Parathyroid adenoma (tissue), 2 donors: ENCODE measurements at regions not wholly inside any gene's neighbourhood (a gene's known extent, or its start where the extent isn't known, plus 50 kb on each side); places are given as distances from the start of the nearest gene placed in this dataset.

Experiments
- H2AFZ ChIP-seq: fragments of 300-600 bp; sonication (generic); one replicate; pipeline ENCODE4 v1.7.0; 2017; ENCODE audit warnings: antibody characterized with exemption, mild to moderate bottlenecking
- H3K27ac ChIP-seq: fragments of 300-600 bp; sonication (generic); one replicate; pipeline ENCODE4 v1.7.0; 2017
- H3K27me3 ChIP-seq: fragments of 300-600 bp; sonication (generic); one replicate; pipeline ENCODE4 v1.7.0; 2017; ENCODE audit warnings: low read length; ENCODE audit not compliant: control insufficient read depth, insufficient read depth
- H3K36me3 ChIP-seq: fragments of 300-600 bp; sonication (generic); one replicate; pipeline ENCODE4 v1.7.0; 2017; ENCODE audit warnings: low read length; ENCODE audit not compliant: control insufficient read depth, insufficient read depth
- H3K4me1 ChIP-seq: fragments of 300-600 bp; sonication (generic); one replicate; pipeline ENCODE4 v1.7.0; 2017; ENCODE audit warnings: control low read depth
- H3K4me2 ChIP-seq: fragments of 300-600 bp; sonication (generic); one replicate; pipeline ENCODE4 v1.7.0; 2017; ENCODE audit warnings: low read length
- H3K4me3 ChIP-seq: fragments of 300-600 bp; sonication (generic); one replicate; pipeline ENCODE4 v1.7.0; 2017; ENCODE audit warnings: low read depth, low read length
- H3K79me2 ChIP-seq: fragments of 300-600 bp; sonication (generic); one replicate; pipeline ENCODE4 v1.7.0; 2017; ENCODE audit warnings: control low read depth
- H3K9ac ChIP-seq: fragments of 300-600 bp; sonication (generic); one replicate; pipeline ENCODE4 v1.7.0; 2017; ENCODE audit warnings: mild to moderate bottlenecking
- H3K9me3 ChIP-seq: fragments of 300-600 bp; sonication (generic); one replicate; pipeline ENCODE4 v1.7.0; 2017; ENCODE audit warnings: low read length; ENCODE audit not compliant: control insufficient read depth
- TF ChIP-seq, protein P1 (sequence below): fragments of 300-600 bp; sonication (generic); IDR thresholded peaks from one replicate; pipeline ENCODE4 v1.7.0; 2017; ENCODE audit warnings: antibody characterized with exemption, mild to moderate bottlenecking
- donor health status: primary hyperparathyroidism.

DNA sequence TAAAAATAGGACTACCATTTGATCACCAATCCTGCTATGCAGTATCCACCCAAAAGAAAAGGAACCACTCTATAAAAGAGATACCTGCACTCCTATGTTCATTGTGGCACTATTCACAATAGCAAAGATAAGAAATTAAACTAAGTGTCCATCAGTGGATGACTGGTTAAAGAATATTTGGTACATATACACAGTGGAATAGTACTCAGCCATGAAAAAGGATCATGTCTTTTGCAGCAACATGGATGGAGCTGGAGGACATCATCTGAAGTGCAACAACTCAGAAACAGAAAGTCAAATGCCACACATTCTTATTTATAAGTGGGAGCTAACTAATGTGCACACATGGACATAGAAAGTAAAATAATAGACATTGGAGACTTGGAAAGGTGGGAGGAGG is 116.4 kb downstream of the PFKFB3 start:
- Histone ChIP-seq H3K27me3 (no peaks in the 10 kb centered on the region), H3K79me2 (no peaks in the 10 kb centered on the region), H3K9ac (no peak overlapping the region), H3K36me3 (no peaks in the 10 kb centered on the region), H3K4me2 (no peak overlapping the region), H3K27ac (no peak overlapping the region), H3K9me3 (no peaks in the 10 kb centered on the region), H2AFZ (no peak overlapping the region), H3K4me1 (no peaks in the 10 kb centered on the region), H3K4me3 (no peak overlapping the region)
- TF ChIP-seq, protein P1, sequence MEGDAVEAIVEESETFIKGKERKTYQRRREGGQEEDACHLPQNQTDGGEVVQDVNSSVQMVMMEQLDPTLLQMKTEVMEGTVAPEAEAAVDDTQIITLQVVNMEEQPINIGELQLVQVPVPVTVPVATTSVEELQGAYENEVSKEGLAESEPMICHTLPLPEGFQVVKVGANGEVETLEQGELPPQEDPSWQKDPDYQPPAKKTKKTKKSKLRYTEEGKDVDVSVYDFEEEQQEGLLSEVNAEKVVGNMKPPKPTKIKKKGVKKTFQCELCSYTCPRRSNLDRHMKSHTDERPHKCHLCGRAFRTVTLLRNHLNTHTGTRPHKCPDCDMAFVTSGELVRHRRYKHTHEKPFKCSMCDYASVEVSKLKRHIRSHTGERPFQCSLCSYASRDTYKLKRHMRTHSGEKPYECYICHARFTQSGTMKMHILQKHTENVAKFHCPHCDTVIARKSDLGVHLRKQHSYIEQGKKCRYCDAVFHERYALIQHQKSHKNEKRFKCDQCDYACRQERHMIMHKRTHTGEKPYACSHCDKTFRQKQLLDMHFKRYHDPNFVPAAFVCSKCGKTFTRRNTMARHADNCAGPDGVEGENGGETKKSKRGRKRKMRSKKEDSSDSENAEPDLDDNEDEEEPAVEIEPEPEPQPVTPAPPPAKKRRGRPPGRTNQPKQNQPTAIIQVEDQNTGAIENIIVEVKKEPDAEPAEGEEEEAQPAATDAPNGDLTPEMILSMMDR: no peak

DNA sequence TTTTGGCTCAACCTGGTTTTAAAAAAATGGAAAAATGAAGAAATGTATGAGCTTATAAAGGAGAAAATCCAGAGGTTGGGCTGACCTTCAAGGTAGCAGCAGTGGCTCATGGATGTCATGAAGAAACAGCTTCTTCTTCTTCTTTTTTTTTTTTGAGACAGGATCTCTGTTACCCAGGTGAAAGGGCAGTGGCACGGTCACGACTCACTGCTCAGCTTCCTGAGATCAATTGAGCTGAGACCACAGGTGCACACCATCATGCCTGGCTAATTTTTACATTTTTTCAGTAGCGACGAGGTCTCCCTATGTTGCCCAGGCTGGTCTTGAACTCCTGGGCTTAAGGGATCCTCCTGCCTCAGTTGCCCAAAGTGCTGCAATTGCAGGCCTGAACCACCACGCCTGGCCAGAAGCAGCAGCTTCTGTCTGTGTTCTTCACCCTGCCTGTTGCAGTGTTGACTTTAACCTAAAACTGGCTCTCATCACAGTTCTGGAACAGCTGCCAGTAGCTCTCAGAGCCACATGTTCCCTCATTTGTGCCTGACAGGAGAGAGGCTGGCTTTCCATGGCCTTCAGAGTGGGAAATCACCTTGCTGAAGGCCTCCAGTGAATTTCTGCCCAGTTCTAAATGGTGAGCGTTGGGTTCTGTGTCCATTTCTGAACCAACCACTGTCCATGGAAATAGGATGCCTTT is 117.7 kb downstream of the PFKFB3 start:
- Histone ChIP-seq H3K9me3 (no peaks in the 10 kb centered on the region), H3K27me3 (no peaks in the 10 kb centered on the region), H3K27ac (no peak overlapping the region), H3K36me3 (no peaks in the 10 kb centered on the region), H3K79me2 (no peaks in the 10 kb centered on the region), H3K4me1 (no peaks in the 10 kb centered on the region), H3K4me3 (no peak overlapping the region), H3K9ac (no peak overlapping the region), H2AFZ (no peak overlapping the region), H3K4me2 (no peak overlapping the region)
- TF ChIP-seq, protein P1: no peak

DNA sequence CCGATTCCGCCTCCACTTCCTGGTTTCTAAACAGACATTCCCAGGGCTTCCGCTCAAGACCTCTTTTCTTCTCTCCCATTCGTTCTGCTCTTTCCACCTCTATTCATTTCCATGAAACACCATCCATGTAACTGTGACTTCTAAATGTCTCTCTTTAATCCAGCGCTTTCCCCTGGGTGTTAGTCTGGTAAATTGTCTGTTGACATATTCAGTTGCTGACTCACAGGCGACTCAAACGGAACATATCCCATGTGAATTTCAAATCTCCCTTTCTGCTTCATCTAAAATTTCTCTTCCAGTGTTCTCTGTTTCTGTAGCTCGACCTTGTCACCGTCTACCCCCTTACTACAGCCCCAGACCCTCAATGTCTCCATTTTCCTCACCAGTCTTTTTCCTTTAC is 119.1 kb downstream of the PFKFB3 start:
- Histone ChIP-seq H3K9me3 (no peaks in the 10 kb centered on the region), H3K4me1 (no peaks in the 10 kb centered on the region), H3K27ac (no peak overlapping the region), H2AFZ (no peak overlapping the region), H3K4me2 (no peak overlapping the region), H3K79me2 (no peaks in the 10 kb centered on the region), H3K27me3 (no peaks in the 10 kb centered on the region), H3K9ac (no peak overlapping the region), H3K36me3 (no peaks in the 10 kb centered on the region), H3K4me3 (no peak overlapping the region)
- TF ChIP-seq, protein P1: no peak

DNA sequence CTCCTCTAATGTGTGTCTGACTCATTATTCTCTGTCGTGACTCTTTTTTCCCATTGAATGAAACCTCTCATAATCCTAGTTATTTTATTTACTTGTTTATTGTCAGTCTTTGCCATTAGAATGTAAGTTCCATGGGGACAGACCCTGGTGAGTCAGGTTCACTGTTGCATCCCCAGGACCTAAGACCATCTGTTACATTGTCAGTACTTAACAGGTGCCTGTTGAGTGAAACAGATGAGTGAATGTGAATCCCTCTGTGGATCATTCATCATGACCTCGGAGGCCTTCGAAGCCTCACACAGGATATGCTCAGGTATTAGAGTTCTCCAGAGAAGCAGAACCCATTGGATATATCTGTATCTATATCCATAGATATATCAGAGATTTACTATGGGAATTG is 120.1 kb downstream of the PFKFB3 start:
- TF ChIP-seq, protein P1: no peak
- no peak overlapping the region for H2AFZ ChIP-seq

More for the DNA sequence above, 120.1 kb downstream of the PFKFB3 start:
- H3K4me2 ChIP-seq: no peak overlapping the region
- H3K9me3 ChIP-seq: no peaks in the 10 kb centered on the region
- no peaks in the 10 kb centered on the region for H3K27me3 ChIP-seq
- H3K4me3 ChIP-seq: no peak overlapping the region
- no peaks in the 10 kb centered on the region for H3K79me2 ChIP-seq
- H3K9ac ChIP-seq: no peak overlapping the region
- no peaks in the 10 kb centered on the region for H3K4me1 ChIP-seq
- no peaks in the 10 kb centered on the region for H3K36me3 ChIP-seq
- H3K27ac ChIP-seq: no peak overlapping the region
